ENCODE measurements at regions not wholly inside any gene's neighbourhood (a gene's known extent, or its start where the extent isn't known, plus 50 kb on each side); places are given as distances from the start of the nearest gene placed in this dataset.

GRCh38 chr5:173714551-173715428 lies 98.3 kb upstream of the BOD1 start:
- DNase-seq (peak; percentile 61), ATAC-seq (peak; percentile 58 to 59)
- H3K27me3 ChIP-seq (ENCODE audit: low read depth): no peaks in the 10 kb centered on the region
- no peaks in the 10 kb centered on the region for H3K4me1 ChIP-seq
- intact Hi-C loops (cut with DNase I): no loop called here
- no peak for TF ChIP-seq CTCF (IDR thresholded peaks at IDR 0.05)
- H3K36me3 ChIP-seq: no peaks in the 10 kb centered on the region
- no peak overlapping the region for H3K4me3 ChIP-seq
- H3K27ac ChIP-seq: no peak overlapping the region
- H3K9me3 ChIP-seq: no peaks in the 10 kb centered on the region

GRCh38 chr5:173715607-173716006 lies 99.2 kb upstream of the BOD1 start:
- Histone ChIP-seq H3K4me1 (no peaks in the 10 kb centered on the region), H3K36me3 (no peaks in the 10 kb centered on the region)

GRCh38 chr5:173716058-173716682 lies 99.7 kb upstream of the BOD1 start:
- ATAC-seq (no peak), DNase-seq (no peak)
- Histone ChIP-seq H3K36me3 (no peaks in the 10 kb centered on the region), H3K4me1 (no peaks in the 10 kb centered on the region), H3K27me3 (ENCODE audit: low read depth) (no peaks in the 10 kb centered on the region), H3K4me3 (no peak overlapping the region), H3K27ac (no peak overlapping the region), H3K9me3 (no peaks in the 10 kb centered on the region)
- TF ChIP-seq CTCF (IDR thresholded peaks at IDR 0.05): no peak
- intact Hi-C loops (cut with DNase I): no loop called here

More at GRCh38 chr5:173715607-173716006, 99.2 kb upstream of the BOD1 start:
- ATAC-seq (no peak), DNase-seq (no peak)
- intact Hi-C loops (cut with DNase I): no loop called here
- H3K9me3 ChIP-seq: no peaks in the 10 kb centered on the region
- no peaks in the 10 kb centered on the region for H3K27me3 ChIP-seq (ENCODE audit: low read depth)
- no peak for TF ChIP-seq CTCF (IDR thresholded peaks at IDR 0.05)
- no peak overlapping the region for H3K27ac ChIP-seq
- no peak overlapping the region for H3K4me3 ChIP-seq

GRCh38 chr5:173717959-173718358 lies 101.5 kb upstream of the BOD1 start:
- intact Hi-C loops (cut with DNase I): no loop called here
- no peak for ATAC-seq

GRCh38 chr5:173718469-173718868 lies 102.0 kb upstream of the BOD1 start:
- Histone ChIP-seq H3K27me3 (ENCODE audit: low read depth) (no peaks in the 10 kb centered on the region), H3K4me3 (no peak overlapping the region), H3K27ac (no peak overlapping the region), H3K36me3 (no peaks in the 10 kb centered on the region), H3K9me3 (no peaks in the 10 kb centered on the region), H3K4me1 (no peaks in the 10 kb centered on the region)
- ATAC-seq (no peak), DNase-seq (no peak)
- TF ChIP-seq CTCF (IDR thresholded peaks at IDR 0.05): no peak
- intact Hi-C loops (cut with DNase I): no loop called here

More at GRCh38 chr5:173717959-173718358, 101.5 kb upstream of the BOD1 start:
- no peak for TF ChIP-seq CTCF (IDR thresholded peaks at IDR 0.05)
- H3K4me1 ChIP-seq: no peaks in the 10 kb centered on the region
- no peaks in the 10 kb centered on the region for H3K36me3 ChIP-seq
- H3K4me3 ChIP-seq: no peak overlapping the region
- no peaks in the 10 kb centered on the region for H3K27me3 ChIP-seq (ENCODE audit: low read depth)
- no peak overlapping the region for H3K27ac ChIP-seq
- H3K9me3 ChIP-seq: no peaks in the 10 kb centered on the region
- DNase-seq: no peak
